Neural cell (in vitro differentiated cells): ENCODE measurements at regions not wholly inside any gene's neighbourhood (a gene's known extent, or its start where the extent isn't known, plus 50 kb on each side); places are given as distances from the start of the nearest gene placed in this dataset.

Experiments used
- MXI1 ChIP-seq: fragments of 450-650 bp; conservative IDR thresholded peaks from 2 replicates; pipeline ENCODE4 v1.6.1; 2014; ENCODE audit warnings: antibody characterized with exemption, mild to moderate bottlenecking; ENCODE audit not compliant: poor library complexity, severe bottlenecking
- TF ChIP-seq, protein P1 (sequence below): fragments of 450-650 bp; IDR thresholded peaks from 2 replicates; pipeline ENCODE4 v1.5.1; 2014; ENCODE audit warnings: antibody characterized with exemption, mild to moderate bottlenecking, moderate library complexity; ENCODE audit not compliant: poor library complexity, severe bottlenecking

DNA sequence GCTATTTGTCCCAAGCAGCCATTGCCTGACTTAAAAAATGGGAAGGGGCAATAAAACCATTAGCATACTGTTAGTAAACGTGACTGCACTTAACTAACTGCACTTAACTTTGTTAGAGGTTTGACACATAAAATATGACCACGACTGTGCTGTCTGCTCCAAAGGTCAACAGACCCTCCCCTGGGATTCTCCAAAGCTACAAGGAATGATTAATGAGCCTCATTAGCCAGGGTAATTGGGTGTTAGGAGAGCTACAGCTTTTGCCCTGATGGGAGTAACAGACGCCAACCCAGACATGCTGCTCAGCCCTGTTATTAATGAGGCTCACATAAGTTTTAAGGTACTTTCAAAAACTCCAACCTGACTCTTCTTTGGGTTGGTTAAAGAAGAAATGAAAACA lies 129.4 kb upstream of the PLPP4 start:
- TF ChIP-seq, protein P1, sequence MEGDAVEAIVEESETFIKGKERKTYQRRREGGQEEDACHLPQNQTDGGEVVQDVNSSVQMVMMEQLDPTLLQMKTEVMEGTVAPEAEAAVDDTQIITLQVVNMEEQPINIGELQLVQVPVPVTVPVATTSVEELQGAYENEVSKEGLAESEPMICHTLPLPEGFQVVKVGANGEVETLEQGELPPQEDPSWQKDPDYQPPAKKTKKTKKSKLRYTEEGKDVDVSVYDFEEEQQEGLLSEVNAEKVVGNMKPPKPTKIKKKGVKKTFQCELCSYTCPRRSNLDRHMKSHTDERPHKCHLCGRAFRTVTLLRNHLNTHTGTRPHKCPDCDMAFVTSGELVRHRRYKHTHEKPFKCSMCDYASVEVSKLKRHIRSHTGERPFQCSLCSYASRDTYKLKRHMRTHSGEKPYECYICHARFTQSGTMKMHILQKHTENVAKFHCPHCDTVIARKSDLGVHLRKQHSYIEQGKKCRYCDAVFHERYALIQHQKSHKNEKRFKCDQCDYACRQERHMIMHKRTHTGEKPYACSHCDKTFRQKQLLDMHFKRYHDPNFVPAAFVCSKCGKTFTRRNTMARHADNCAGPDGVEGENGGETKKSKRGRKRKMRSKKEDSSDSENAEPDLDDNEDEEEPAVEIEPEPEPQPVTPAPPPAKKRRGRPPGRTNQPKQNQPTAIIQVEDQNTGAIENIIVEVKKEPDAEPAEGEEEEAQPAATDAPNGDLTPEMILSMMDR: no peak
- TF ChIP-seq MXI1: no peak
